ENCODE measurements at regions not wholly inside any gene's neighbourhood (a gene's known extent, or its start where the extent isn't known, plus 50 kb on each side); places are given as distances from the start of the nearest gene placed in this dataset.

DNA sequence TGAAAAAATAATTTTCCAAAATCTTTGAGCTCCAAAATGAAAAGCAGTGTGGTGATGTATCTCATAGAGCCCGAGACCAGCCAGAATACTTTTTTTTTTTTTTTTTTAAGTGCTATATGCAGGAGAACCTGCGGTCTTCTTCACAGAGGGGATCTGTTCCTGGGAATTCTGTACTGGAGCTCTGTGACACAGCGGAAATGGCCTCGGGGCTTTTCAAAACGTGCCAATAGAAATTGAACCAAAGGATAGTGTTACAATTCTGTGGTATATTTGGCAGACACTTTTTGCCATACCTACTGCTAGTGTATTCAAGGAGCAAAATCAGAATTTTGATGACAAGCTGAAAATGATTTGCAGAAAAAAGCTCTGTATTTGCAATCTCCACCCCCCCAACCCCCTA is 1429.3 kb upstream of the LRRTM3 start:
- no peak for DNase-seq
- no peak overlapping the region for H3K27ac ChIP-seq
- H3K36me3 ChIP-seq = no peaks in the 10 kb centered on the region
- no peaks in the 10 kb centered on the region for H3K9me3 ChIP-seq
- no peaks in the 10 kb centered on the region for H3K27me3 ChIP-seq
- no peaks in the 10 kb centered on the region for H3K4me1 ChIP-seq
- TF ChIP-seq POLR2A (IDR thresholded peaks at IDR 0.05) = no peak
- TF ChIP-seq, protein P1, sequence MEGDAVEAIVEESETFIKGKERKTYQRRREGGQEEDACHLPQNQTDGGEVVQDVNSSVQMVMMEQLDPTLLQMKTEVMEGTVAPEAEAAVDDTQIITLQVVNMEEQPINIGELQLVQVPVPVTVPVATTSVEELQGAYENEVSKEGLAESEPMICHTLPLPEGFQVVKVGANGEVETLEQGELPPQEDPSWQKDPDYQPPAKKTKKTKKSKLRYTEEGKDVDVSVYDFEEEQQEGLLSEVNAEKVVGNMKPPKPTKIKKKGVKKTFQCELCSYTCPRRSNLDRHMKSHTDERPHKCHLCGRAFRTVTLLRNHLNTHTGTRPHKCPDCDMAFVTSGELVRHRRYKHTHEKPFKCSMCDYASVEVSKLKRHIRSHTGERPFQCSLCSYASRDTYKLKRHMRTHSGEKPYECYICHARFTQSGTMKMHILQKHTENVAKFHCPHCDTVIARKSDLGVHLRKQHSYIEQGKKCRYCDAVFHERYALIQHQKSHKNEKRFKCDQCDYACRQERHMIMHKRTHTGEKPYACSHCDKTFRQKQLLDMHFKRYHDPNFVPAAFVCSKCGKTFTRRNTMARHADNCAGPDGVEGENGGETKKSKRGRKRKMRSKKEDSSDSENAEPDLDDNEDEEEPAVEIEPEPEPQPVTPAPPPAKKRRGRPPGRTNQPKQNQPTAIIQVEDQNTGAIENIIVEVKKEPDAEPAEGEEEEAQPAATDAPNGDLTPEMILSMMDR (IDR thresholded peaks at IDR 0.05) = no peak
- no peak overlapping the region for H3K4me3 ChIP-seq

DNA sequence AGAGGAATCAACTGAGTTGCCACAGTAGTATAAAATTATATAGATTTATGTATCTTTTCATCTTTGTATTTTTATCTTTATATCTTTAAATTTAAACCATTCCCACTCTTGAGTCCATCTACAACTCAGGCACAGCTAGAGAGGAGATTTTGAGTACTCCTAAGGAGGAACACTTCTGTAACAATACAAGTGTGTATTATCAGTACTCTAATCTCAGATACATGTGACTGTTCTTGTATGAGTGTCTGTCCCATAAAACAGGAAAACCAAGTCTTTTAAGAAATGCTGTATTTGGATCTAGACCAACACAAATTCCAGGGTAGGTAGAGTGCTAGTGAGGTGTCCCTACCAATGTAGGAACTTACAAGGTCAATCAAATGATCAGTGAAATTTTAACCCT is 1428.0 kb upstream of the LRRTM3 start:
- H3K36me3 ChIP-seq = no peaks in the 10 kb centered on the region
- H3K27me3 ChIP-seq = no peaks in the 10 kb centered on the region
- TF ChIP-seq POLR2A (IDR thresholded peaks at IDR 0.05) = no peak
- TF ChIP-seq, protein P1 (IDR thresholded peaks at IDR 0.05) = no peak
- no peak for DNase-seq
- H3K4me3 ChIP-seq = no peak overlapping the region
- H3K9me3 ChIP-seq = no peaks in the 10 kb centered on the region
- H3K27ac ChIP-seq = no peak overlapping the region
- H3K4me1 ChIP-seq = no peaks in the 10 kb centered on the region

DNA sequence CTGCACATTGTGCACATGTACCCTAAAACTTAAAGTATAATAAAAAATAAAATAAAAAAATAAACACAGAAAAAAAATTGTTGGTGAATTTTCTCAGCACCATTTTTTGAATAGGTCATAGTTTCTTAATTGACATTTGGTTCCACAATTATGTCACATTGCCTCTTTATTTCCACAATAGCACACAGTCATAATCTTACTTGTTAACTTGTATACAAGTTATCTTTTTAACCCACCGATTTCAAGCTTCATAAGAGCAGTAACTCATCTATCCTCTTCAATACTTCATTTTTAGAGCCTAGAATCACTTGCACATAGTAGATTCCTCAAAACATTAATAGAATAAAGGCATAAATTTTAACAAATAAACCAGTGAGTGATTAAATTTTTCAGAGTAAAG is 1425.1 kb upstream of the LRRTM3 start:
- Histone ChIP-seq H3K27ac (no peak overlapping the region), H3K36me3 (no peaks in the 10 kb centered on the region), H3K27me3 (no peaks in the 10 kb centered on the region), H3K9me3 (no peaks in the 10 kb centered on the region), H3K4me1 (no peaks in the 10 kb centered on the region), H3K4me3 (no peak overlapping the region)
- TF ChIP-seq, protein P1 (IDR thresholded peaks at IDR 0.05) = no peak
- no peak for TF ChIP-seq POLR2A (IDR thresholded peaks at IDR 0.05)
- DNase-seq = no peak

DNA sequence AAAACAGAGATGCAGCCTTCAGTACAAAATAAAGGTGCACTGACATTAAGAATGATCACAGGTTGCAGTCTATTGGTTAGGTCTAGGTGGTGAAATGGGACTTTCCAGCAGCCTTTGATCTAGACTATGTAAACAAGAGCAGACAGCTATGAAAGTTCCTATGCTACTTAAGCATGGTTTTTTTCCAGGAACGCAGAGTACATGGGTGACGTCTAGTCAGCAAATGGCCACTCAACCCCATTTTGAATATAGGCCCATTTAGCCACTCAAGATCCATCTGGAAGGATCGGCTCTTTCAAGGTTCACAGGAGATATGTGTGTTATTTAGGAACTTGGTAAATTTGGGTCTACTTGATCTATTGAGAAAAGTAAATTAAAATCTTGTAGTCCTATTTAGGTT is 1424.6 kb upstream of the LRRTM3 start:
- DNase-seq = no peak
- no peaks in the 10 kb centered on the region for H3K36me3 ChIP-seq
- no peaks in the 10 kb centered on the region for H3K27me3 ChIP-seq
- no peak overlapping the region for H3K27ac ChIP-seq
- no peaks in the 10 kb centered on the region for H3K9me3 ChIP-seq
- no peaks in the 10 kb centered on the region for H3K4me1 ChIP-seq
- TF ChIP-seq POLR2A (IDR thresholded peaks at IDR 0.05) = no peak
- TF ChIP-seq, protein P1 (IDR thresholded peaks at IDR 0.05) = no peak
- H3K4me3 ChIP-seq = no peak overlapping the region

DNA sequence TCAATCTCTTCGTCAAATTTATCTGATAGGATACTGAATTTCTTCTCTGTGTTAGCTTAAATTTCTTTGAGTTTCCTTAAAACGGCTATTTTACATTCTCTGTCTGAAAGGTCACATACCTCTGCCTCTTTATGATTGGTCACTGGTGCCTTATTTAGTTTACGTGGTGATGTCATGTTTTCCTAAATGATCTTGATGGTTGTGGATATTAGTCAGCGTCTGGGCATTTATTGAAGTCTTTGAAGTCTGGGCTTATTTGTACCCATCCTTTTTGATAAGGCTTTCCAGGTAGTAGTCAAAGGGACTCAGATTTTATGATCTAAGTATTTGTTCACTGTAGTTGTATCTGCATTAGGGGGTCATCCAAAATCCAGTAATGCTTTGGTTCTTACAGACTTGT is 1407.5 kb upstream of the LRRTM3 start:
- DNase-seq = no peak
- H3K27me3 ChIP-seq = no peaks in the 10 kb centered on the region
- no peak for TF ChIP-seq POLR2A (IDR thresholded peaks at IDR 0.05)
- TF ChIP-seq, protein P1 (IDR thresholded peaks at IDR 0.05) = no peak

DNA sequence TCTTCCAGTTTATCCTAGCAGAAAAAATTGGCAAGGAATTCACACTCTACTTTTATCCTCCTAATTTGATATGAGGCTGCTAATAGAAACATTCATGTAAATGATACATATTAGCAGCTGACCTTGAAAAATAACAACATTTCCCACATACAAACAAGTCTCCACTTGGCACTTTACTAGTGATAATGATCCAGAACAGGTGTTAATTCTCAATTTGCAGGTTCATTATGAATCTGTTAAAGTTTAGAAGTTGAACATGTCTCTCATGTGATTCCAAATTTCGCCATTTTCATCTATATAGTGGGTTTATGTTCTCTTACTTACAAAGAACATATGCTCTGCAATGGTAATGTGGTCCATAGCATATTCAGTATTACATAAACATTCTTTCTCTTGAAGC is 1396.8 kb upstream of the LRRTM3 start:
- TF ChIP-seq, protein P1 (IDR thresholded peaks at IDR 0.05) = no peak
- no peak for TF ChIP-seq POLR2A (IDR thresholded peaks at IDR 0.05)
- Histone ChIP-seq H3K27ac (no peak overlapping the region), H3K36me3 (no peaks in the 10 kb centered on the region), H3K27me3 (no peaks in the 10 kb centered on the region), H3K4me1 (no peaks in the 10 kb centered on the region), H3K9me3 (no peaks in the 10 kb centered on the region), H3K4me3 (no peak overlapping the region)
- DNase-seq = no peak

More for the DNA sequence above, 1407.5 kb upstream of the LRRTM3 start:
- H3K4me3 ChIP-seq = no peak overlapping the region
- H3K9me3 ChIP-seq = no peaks in the 10 kb centered on the region
- H3K27ac ChIP-seq = no peak overlapping the region
- H3K4me1 ChIP-seq = no peaks in the 10 kb centered on the region
- H3K36me3 ChIP-seq = no peaks in the 10 kb centered on the region

Data from Peyer's patch (tissue), 4 donors.